OCI-LY7 (cell line): ENCODE measurements at regions not wholly inside any gene's neighbourhood (a gene's known extent, or its start where the extent isn't known, plus 50 kb on each side); places are given as distances from the start of the nearest gene placed in this dataset.
"Not testable (repeated sequence)": the region's sequence is repeated elsewhere in the genome, so short reads cannot be mapped to it uniquely, and the experiment has no call there.

ENCODE experiments used
- BruUV-seq: library from RNA; stranded (reverse); fragments of 400-500 nt; replicated peaks from 2 replicates; lab custom pipeline; 2021; lab: Mats Ljungman, UMichigan
- CTCF ChIA-PET: fragments of 300-600 bp; sonication (Branson Sonifier 250); formaldehyde crosslinking; loops from one replicate; lab custom pipeline; 2022; ENCODE audit warnings: antibody characterized with exemption; ENCODE audit not compliant: unreplicated experiment; lab: Charles Lee
- POLR2A ChIA-PET: fragments of 300-600 bp; sonication (Branson Sonifier 250); formaldehyde crosslinking; loops from one replicate; lab custom pipeline; 2022; ENCODE audit warnings: antibody characterized with exemption; lab: Charles Lee
- DNase-seq: peaks from one replicate; pipeline ENCODE4 v3.0.0-alpha.2; 2015; ENCODE audit warnings: low spot score
- H2AFZ ChIP-seq: fragments of 200-600 bp; sonication (generic), shearing (Covaris generic); 2 replicates; pipeline ENCODE4 v1.6.1; 2014; ENCODE audit warnings: mild to moderate bottlenecking, antibody characterized with exemption, low read length, moderate library complexity
- H3K27ac ChIP-seq: fragments of 200-600 bp; sonication (generic); 2 replicates; pipeline ENCODE4 v1.5.1; 2014; ENCODE audit warnings: mixed run types, low read depth, mild to moderate bottlenecking, moderate library complexity, low read length, inconsistent platforms; ENCODE audit not compliant: poor library complexity, severe bottlenecking
- H3K36me3 ChIP-seq: fragments of 200-600 bp; sonication (generic); 2 replicates; pipeline ENCODE4 v1.6.1; 2014; ENCODE audit warnings: mild to moderate bottlenecking, antibody characterized with exemption, low read length, moderate library complexity, mixed read lengths; ENCODE audit not compliant: insufficient read depth
- H3K4me1 ChIP-seq: fragments of 200-600 bp; sonication (generic); 2 replicates; pipeline ENCODE4 v1.5.1; 2014; ENCODE audit warnings: mild to moderate bottlenecking, low read length; ENCODE audit not compliant: insufficient read depth, poor library complexity, severe bottlenecking
- H3K4me2 ChIP-seq: fragments of 200-600 bp; sonication (generic); 2 replicates; pipeline ENCODE4 v1.6.1; 2014; ENCODE audit warnings: mild to moderate bottlenecking, low read length
- H3K4me3 ChIP-seq: fragments of 200-600 bp; sonication (generic); 2 replicates; pipeline ENCODE4 v1.5.1; 2014; ENCODE audit warnings: mild to moderate bottlenecking, low read depth, low read length; ENCODE audit not compliant: poor library complexity, severe bottlenecking
- H3K79me2 ChIP-seq: fragments of 200-600 bp; sonication (generic); 2 replicates; pipeline ENCODE4 v1.6.1; 2016; ENCODE audit warnings: low read depth, mild to moderate bottlenecking, low read length, moderate library complexity, mixed read lengths; ENCODE audit not compliant: insufficient read depth
- H3K9me2 ChIP-seq: fragments of 200-600 bp; sonication (generic); 2 replicates; pipeline ENCODE4 v1.6.1; 2016; ENCODE audit warnings: mild to moderate bottlenecking, low read length, mixed read lengths; ENCODE audit not compliant: insufficient read depth
- H3K9me3 ChIP-seq: fragments of 200-600 bp; sonication (generic); 2 replicates; pipeline ENCODE4 v1.6.1; 2014; ENCODE audit warnings: mild to moderate bottlenecking, mixed run types, low read length, mixed read lengths
- H4K20me1 ChIP-seq: fragments of 200-600 bp; sonication (generic); 2 replicates; pipeline ENCODE4 v1.6.1; 2014; ENCODE audit warnings: mild to moderate bottlenecking, antibody characterized with exemption, low read length, moderate library complexity, mixed read lengths; ENCODE audit not compliant: insufficient read depth
- CTCF ChIP-seq: fragments of 200-600 bp; sonication (generic); conservative IDR thresholded peaks from 2 replicates; pipeline ENCODE4 v1.5.1; 2014; ENCODE audit warnings: mild to moderate bottlenecking, antibody characterized with exemption, low read length, moderate library complexity, mixed read lengths
- EZH2phosphoT487 ChIP-seq: fragments of 200-600 bp; sonication (generic); IDR thresholded peaks from 2 replicates; pipeline ENCODE4 v1.6.1; 2018; ENCODE audit warnings: low read depth, borderline replicate concordance, mild to moderate bottlenecking, mixed run types, antibody characterized with exemption, low read length, moderate library complexity, mixed read lengths
- intact Hi-C: fragments of 100-400 bp; cut with micrococcal nuclease; formaldehyde crosslinking; loops from one replicate; pipeline ENCODE4 v1.10.0; 2022; ENCODE audit not compliant: unreplicated experiment

DNA sequence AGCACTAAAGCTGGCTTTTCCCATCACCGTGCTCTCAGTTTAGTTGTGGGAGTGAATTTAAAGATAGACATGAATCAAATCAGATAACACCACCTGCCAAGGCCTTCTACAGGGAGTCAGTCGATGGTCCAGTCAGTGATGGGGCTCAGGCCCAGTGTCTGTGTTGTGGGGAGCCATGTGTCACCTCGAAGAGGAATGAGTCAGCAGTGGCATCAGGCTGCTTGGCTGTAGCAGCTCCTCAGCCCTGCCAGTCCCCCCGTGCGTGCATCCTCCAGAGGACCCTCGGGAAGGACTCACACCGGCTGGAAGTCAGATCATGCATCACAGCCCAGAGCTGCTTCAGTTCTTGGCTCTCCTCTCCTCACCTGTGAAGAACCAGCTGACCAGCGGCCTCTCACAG, 420.4 kb upstream of the RAB6C start:
- H3K79me2 ChIP-seq: no peaks in the 10 kb centered on the region
- H3K4me2 ChIP-seq: no peak overlapping the region
- no peak overlapping the region for H2AFZ ChIP-seq
- intact Hi-C loops: no loop called here
- ChIA-PET POLR2A (no interaction called here), CTCF (no interaction called here)
- no peaks in the 10 kb centered on the region for H4K20me1 ChIP-seq
- no peaks in the 10 kb centered on the region for H3K9me3 ChIP-seq
- DNase-seq: no peak
- H3K36me3 ChIP-seq: no peaks in the 10 kb centered on the region
- no peak for TF ChIP-seq EZH2phosphoT487
- no peak for TF ChIP-seq CTCF
- no peaks in the 10 kb centered on the region for H3K4me1 ChIP-seq
- no peak overlapping the region for H3K27ac ChIP-seq
- no TSS peak for BruUV-seq
- no peak overlapping the region for H3K4me3 ChIP-seq
- no peaks in the 10 kb centered on the region for H3K9me2 ChIP-seq

DNA sequence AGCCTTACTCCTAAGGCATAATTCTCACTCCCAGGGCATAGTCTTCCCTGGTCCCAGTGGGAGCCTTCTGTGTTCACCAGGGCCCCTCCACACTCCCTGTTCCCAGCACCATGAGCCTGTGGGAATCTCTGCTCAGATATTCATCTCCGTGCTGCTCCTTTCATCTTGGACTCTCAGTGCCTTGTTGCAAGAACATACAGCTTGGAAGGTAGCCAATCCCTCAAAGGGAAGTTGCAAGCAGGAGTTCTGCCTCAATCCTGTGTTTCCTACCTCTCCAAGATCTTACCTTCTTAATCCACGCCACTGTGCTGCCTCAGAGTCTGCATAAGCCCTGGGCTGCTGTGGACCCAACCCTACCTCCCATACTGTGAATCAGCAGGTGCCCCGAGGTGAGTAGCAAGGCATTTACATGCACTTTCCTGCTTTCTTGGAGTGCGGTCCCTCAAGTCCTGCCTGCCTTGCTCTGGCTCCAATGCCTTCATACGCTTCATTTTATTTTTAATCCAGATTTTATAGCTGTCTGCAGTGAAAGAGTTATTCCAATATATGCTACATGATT, 413.8 kb upstream of the RAB6C start:
- ChIA-PET POLR2A (no interaction called here), CTCF (no interaction called here)
- no peak overlapping the region for H3K27ac ChIP-seq
- no peaks in the 10 kb centered on the region for H3K36me3 ChIP-seq
- no peaks in the 10 kb centered on the region for H4K20me1 ChIP-seq
- no peaks in the 10 kb centered on the region for H3K9me3 ChIP-seq
- no peak overlapping the region for H3K4me2 ChIP-seq
- no peaks in the 10 kb centered on the region for H3K4me1 ChIP-seq
- intact Hi-C loops: no loop called here
- no TSS peak for BruUV-seq
- no peak overlapping the region for H2AFZ ChIP-seq
- H3K9me2 ChIP-seq: no peaks in the 10 kb centered on the region
- no peaks in the 10 kb centered on the region for H3K79me2 ChIP-seq
- no peak overlapping the region for H3K4me3 ChIP-seq
- DNase-seq: no peak
- no peak for TF ChIP-seq CTCF

DNA sequence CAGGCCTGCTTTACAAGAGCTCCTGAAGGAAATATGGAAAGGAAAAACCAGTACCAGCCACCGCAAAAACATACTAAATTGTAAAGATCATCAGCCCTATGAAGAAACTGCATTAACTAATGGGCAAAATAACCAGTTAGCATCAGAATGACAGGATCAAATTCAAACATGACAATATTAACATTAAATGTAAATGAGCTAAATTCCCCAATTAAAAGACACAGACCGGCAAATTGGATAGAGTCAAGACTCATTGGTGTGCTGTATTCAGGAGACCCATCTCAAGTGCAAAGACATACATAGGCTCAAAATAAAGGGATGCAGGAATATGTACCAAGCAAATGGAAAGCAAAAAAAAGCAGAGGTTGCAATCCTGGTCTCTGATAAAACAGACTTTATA, 408.7 kb upstream of the RAB6C start:
- H3K9me3 ChIP-seq, H3K9me2 ChIP-seq, H3K79me2 ChIP-seq, H3K27ac ChIP-seq, DNase-seq, H4K20me1 ChIP-seq, intact Hi-C loops, H3K4me3 ChIP-seq, CTCF ChIA-PET, POLR2A ChIA-PET, BruUV-seq, H3K4me2 ChIP-seq, H2AFZ ChIP-seq, H3K4me1 ChIP-seq, H3K36me3 ChIP-seq: not testable (repeated sequence)
